Osteoblast (primary cell): ENCODE measurements at regions not wholly inside any gene's neighbourhood (a gene's known extent, or its start where the extent isn't known, plus 50 kb on each side); places are given as distances from the start of the nearest gene placed in this dataset.

Experiments
- DNase-seq: peaks from one replicate; pipeline ENCODE4 v3.0.0; 2011; ENCODE audit warnings: low spot score, mixed read lengths; ENCODE audit not compliant: insufficient read length; ENCODE audit errors: missing footprints
- H2AFZ ChIP-seq: 2 replicates; pipeline ENCODE4 v1.6.0; 2011; ENCODE audit warnings: mild to moderate bottlenecking, low read length
- H3K27ac ChIP-seq: 2 replicates; pipeline ENCODE4 v1.5.1; 2011; ENCODE audit warnings: mild to moderate bottlenecking, low read depth, low read length, moderate library complexity
- H3K27me3 ChIP-seq: 2 replicates; pipeline ENCODE4 v1.6.0; 2012; ENCODE audit warnings: mild to moderate bottlenecking, control low read depth, inconsistent platforms, low read length, moderate library complexity; ENCODE audit not compliant: insufficient read depth
- H3K36me3 ChIP-seq: 2 replicates; pipeline ENCODE4 v1.5.1; 2011; ENCODE audit warnings: mild to moderate bottlenecking, low read length, control low read depth, moderate library complexity; ENCODE audit not compliant: insufficient read depth
- H3K4me1 ChIP-seq: 2 replicates; pipeline ENCODE4 v1.5.1; 2011; ENCODE audit warnings: mild to moderate bottlenecking, low read length, control low read depth, moderate library complexity; ENCODE audit not compliant: insufficient read depth
- H3K4me2 ChIP-seq: 2 replicates; pipeline ENCODE4 v1.6.0; 2011; ENCODE audit warnings: mild to moderate bottlenecking, low read length; ENCODE audit not compliant: insufficient read depth
- H3K4me3 ChIP-seq: fragments of 200-600 bp; sonication (generic); 3 replicates; pipeline ENCODE4 v1.5.1; 2012; ENCODE audit warnings: mild to moderate bottlenecking, low read length, inconsistent platforms; ENCODE audit not compliant: insufficient read depth
- H3K79me2 ChIP-seq: 2 replicates; pipeline ENCODE4 v1.6.0; 2012; ENCODE audit warnings: mild to moderate bottlenecking, low read length, control low read depth, inconsistent platforms; ENCODE audit not compliant: insufficient read depth
- H3K9me3 ChIP-seq: 2 replicates; pipeline ENCODE4 v1.5.1; 2011; ENCODE audit warnings: low read depth, low read length, control low read depth
- H4K20me1 ChIP-seq: 2 replicates; pipeline ENCODE4 v1.6.0; 2012; ENCODE audit warnings: mild to moderate bottlenecking, low read length, control low read depth; ENCODE audit not compliant: insufficient read depth
- TF ChIP-seq, protein P1 (sequence below): IDR thresholded peaks from 2 replicates; pipeline ENCODE4 v1.5.1; 2011; ENCODE audit warnings: mild to moderate bottlenecking, low read depth, low read length, moderate library complexity; ENCODE audit errors: extremely low read depth

DNA sequence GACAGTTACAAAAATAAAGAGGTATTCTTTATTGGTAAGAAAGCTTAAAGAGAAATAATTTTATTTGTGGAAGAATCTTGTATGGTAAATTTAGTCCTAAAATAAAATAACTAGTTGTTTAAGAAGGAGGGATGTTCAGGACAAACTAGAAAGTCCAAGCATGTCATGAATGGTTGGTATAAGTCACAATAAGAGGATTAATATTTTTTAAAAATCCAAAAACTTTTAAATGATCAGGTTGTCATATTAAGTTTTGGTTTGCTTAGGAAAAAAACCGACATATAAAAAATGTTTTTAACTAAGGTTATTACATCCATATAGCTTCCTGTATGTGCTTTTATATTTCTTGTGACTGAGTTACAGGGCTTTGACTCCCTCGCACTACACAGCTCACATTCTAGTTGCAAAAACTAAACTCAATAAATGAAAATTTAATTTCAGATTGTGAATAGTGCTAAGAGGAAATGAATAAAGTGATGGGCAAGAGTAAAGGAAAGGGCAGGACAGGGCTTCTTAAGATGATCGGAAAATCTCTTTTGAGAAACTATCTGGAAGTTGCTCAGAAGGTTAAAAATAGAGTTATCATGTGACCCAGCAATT is 80.7 kb upstream of the METAP2 start:
- no peak overlapping the region for H3K4me2 ChIP-seq
- no peaks in the 10 kb centered on the region for H3K79me2 ChIP-seq
- H3K4me3 ChIP-seq = no peak overlapping the region
- H2AFZ ChIP-seq = no peak overlapping the region
- DNase-seq = no peak
- H3K27me3 ChIP-seq = peaks cover 3% of the 10 kb centered on the region
- H3K9me3 ChIP-seq = peaks cover 3% of the 10 kb centered on the region
- no peak overlapping the region for H3K27ac ChIP-seq
- H4K20me1 ChIP-seq = no peaks in the 10 kb centered on the region
- H3K4me1 ChIP-seq = peaks cover 8% of the 10 kb centered on the region
- TF ChIP-seq, protein P1, sequence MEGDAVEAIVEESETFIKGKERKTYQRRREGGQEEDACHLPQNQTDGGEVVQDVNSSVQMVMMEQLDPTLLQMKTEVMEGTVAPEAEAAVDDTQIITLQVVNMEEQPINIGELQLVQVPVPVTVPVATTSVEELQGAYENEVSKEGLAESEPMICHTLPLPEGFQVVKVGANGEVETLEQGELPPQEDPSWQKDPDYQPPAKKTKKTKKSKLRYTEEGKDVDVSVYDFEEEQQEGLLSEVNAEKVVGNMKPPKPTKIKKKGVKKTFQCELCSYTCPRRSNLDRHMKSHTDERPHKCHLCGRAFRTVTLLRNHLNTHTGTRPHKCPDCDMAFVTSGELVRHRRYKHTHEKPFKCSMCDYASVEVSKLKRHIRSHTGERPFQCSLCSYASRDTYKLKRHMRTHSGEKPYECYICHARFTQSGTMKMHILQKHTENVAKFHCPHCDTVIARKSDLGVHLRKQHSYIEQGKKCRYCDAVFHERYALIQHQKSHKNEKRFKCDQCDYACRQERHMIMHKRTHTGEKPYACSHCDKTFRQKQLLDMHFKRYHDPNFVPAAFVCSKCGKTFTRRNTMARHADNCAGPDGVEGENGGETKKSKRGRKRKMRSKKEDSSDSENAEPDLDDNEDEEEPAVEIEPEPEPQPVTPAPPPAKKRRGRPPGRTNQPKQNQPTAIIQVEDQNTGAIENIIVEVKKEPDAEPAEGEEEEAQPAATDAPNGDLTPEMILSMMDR = no peak
- no peaks in the 10 kb centered on the region for H3K36me3 ChIP-seq

- H2AFZ ChIP-seq = no peak overlapping the region
- H3K4me3 ChIP-seq = no peak overlapping the region
- no peak overlapping the region for H3K27ac ChIP-seq
- H3K4me1 ChIP-seq = peaks cover 8% of the 10 kb centered on the region
- H3K79me2 ChIP-seq = no peaks in the 10 kb centered on the region
- peaks cover 3% of the 10 kb centered on the region for H3K9me3 ChIP-seq
- TF ChIP-seq, protein P1 = no peak
- no peaks in the 10 kb centered on the region for H4K20me1 ChIP-seq
- H3K27me3 ChIP-seq = peaks cover 9% of the 10 kb centered on the region
- DNase-seq = no peak
- no peak overlapping the region for H3K4me2 ChIP-seq
- H3K36me3 ChIP-seq = no peaks in the 10 kb centered on the region
Measured at GRCh38 chr12:95395696-95396095, 78.3 kb upstream of the METAP2 start.

DNA sequence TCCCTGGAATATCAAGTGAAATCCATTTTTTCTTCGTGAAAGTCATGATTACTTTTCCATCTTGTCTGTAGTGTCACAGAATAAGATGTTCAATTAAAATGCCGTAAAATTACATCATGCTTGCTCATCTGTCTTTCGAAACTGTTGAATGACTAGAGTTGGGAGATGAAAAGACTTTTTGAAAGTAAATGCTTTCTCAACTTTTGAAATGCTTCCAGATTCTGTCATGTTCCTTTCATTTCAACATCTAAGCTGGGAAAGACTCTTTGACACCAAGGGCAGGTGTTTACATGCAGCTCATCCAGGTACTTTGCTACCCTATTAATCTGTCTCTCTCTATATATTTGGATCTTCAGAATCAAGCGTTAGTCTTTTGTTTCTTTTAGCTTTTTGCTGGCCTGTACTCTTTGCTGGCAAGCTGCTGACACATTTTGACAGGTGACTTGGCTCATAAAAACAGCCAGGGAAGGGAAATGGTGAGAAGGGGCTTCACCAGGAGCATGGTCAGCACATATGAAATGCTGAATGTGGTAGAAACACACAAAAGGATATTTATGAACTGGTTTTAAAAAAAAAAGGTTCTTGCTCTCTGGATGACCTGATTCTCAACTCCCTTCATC is 77.0 kb upstream of the METAP2 start:
- TF ChIP-seq, protein P1 = no peak
- DNase-seq = no peak
- H3K9me3 ChIP-seq = peaks cover 3% of the 10 kb centered on the region
- no peaks in the 10 kb centered on the region for H3K79me2 ChIP-seq
- H3K4me3 ChIP-seq = no peak overlapping the region
- H3K27me3 ChIP-seq = peaks cover 14% of the 10 kb centered on the region
- peak overlapping the region; percentile 49 for H3K4me2 ChIP-seq
- no peaks in the 10 kb centered on the region for H4K20me1 ChIP-seq
- H2AFZ ChIP-seq = no peak overlapping the region
- peaks cover 8% of the 10 kb centered on the region for H3K4me1 ChIP-seq
- no peak overlapping the region for H3K27ac ChIP-seq
- no peaks in the 10 kb centered on the region for H3K36me3 ChIP-seq

- DNase-seq = no peak
- TF ChIP-seq, protein P1 = no peak
- Histone ChIP-seq H3K4me1 (peaks cover 8% of the 10 kb centered on the region), H3K36me3 (no peaks in the 10 kb centered on the region), H4K20me1 (no peaks in the 10 kb centered on the region), H3K79me2 (no peaks in the 10 kb centered on the region), H3K4me3 (no peak overlapping the region), H3K9me3 (peaks cover 3% of the 10 kb centered on the region), H3K27me3 (peaks cover 20% of the 10 kb centered on the region), H3K4me2 (no peak overlapping the region), H3K27ac (no peak overlapping the region), H2AFZ (no peak overlapping the region)
Measured at GRCh38 chr12:95397571-95397970, 76.4 kb upstream of the METAP2 start.
